ENCODE measurements at regions not wholly inside any gene's neighbourhood (a gene's known extent, or its start where the extent isn't known, plus 50 kb on each side); places are given as distances from the start of the nearest gene placed in this dataset.

- TF ChIP-seq BACH2 (CRISPR knock-in tag; IDR thresholded peaks at IDR 0.05; ENCODE audit: borderline replicate concordance) (no peak), PATZ1 (CRISPR knock-in tag; IDR thresholded peaks at IDR 0.05; ENCODE audit: borderline replicate concordance) (no peak), ESRRG (CRISPR knock-in tag; IDR thresholded peaks at IDR 0.05) (no peak), SNAI2 (CRISPR knock-in tag; IDR thresholded peaks at IDR 0.05) (no peak), ZNF70 (CRISPR knock-in tag; IDR thresholded peaks at IDR 0.05) (no peak), TSHZ2 (CRISPR knock-in tag; IDR thresholded peaks at IDR 0.05) (no peak)
- TF ChIP-seq, protein P1, sequence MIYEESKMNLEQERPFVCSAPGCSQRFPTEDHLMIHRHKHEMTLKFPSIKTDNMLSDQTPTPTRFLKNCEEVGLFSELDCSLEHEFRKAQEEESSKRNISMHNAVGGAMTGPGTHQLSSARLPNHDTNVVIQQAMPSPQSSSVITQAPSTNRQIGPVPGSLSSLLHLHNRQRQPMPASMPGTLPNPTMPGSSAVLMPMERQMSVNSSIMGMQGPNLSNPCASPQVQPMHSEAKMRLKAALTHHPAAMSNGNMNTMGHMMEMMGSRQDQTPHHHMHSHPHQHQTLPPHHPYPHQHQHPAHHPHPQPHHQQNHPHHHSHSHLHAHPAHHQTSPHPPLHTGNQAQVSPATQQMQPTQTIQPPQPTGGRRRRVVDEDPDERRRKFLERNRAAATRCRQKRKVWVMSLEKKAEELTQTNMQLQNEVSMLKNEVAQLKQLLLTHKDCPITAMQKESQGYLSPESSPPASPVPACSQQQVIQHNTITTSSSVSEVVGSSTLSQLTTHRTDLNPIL (CRISPR knock-in tag; IDR thresholded peaks at IDR 0.05; ENCODE audit: low read depth), result no peak
Observed at GRCh38 chr11:69234740-69235710, 58.9 kb upstream of the MYEOV start.
